ENCODE measurements at regions not wholly inside any gene's neighbourhood (a gene's known extent, or its start where the extent isn't known, plus 50 kb on each side); places are given as distances from the start of the nearest gene placed in this dataset.

DNA sequence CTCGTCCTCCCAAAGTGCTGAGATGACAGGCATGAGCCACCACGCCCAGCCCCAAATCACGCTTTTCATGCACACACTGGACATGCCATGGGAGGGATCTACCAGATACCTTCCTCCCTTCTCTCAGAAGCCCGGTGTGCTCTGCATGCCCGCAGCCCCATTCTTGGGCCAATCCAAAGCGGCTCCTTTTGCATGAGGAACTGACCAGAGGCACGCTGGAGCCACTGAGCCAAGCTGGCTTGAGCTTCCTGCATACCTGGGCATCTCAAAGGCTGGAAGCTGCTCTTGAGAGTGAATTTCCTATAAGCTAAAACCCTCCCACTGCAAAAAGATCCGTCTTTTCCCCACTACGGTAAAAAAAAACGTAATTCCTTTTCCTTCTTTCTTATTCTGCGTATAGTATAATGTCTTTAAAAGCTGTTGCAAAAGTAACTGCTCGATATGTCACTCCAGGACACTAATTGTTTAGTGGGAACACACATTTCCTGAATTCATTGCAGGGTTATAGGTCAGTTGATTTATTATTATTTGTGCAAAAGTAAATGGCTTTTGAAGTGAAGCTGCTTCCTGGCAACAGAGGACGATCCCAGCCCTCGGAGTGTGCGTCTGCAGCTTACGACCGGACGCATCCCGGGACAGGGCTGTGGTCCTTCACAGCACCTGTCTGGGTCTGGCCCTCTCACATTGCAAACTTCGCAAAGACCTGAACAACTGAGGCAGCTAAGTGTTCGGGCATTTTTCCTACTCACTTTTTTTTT lies 61.8 kb upstream of the ETS2 start:
- no peak for DNase-seq

DNA sequence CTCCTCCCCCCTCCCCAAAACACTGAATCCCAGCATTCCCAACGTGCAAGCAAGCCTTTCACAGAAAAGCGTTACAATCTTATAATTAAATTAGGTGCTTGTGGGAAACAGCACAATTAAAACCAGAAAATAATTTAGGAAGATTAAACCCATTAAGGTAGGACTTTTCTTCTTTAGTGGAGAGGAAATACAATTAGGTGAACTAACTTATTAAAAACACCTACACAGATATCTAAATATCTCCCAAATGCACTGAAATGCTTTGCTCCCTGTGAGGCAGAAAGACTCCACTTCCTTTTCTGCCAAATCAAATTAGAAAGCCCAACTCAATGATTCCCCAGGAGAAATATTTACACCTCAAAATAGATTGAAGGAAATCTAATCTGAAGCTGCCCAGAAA lies 60.9 kb upstream of the ETS2 start:
- DNase-seq = no peak

DNA sequence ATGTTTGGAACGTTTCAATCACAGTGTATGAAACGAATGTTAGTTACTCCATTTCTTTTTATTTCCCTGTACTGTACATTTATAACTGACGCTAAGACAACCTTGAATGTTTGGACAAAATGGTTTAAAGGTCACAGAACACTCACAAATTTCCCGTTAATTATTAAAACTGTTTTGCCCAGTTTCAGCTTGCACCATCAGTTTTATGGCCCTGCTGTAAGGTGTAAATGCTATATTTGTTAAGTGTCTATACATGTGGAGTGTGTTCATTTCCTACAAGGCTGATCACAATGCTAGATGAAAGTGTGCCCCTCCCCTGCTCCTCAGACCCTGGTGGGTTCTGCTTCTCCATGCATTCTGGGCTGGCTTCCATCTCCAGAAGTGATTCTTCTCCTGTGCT lies 57.9 kb upstream of the ETS2 start:
- DNase-seq = no peak

DNA sequence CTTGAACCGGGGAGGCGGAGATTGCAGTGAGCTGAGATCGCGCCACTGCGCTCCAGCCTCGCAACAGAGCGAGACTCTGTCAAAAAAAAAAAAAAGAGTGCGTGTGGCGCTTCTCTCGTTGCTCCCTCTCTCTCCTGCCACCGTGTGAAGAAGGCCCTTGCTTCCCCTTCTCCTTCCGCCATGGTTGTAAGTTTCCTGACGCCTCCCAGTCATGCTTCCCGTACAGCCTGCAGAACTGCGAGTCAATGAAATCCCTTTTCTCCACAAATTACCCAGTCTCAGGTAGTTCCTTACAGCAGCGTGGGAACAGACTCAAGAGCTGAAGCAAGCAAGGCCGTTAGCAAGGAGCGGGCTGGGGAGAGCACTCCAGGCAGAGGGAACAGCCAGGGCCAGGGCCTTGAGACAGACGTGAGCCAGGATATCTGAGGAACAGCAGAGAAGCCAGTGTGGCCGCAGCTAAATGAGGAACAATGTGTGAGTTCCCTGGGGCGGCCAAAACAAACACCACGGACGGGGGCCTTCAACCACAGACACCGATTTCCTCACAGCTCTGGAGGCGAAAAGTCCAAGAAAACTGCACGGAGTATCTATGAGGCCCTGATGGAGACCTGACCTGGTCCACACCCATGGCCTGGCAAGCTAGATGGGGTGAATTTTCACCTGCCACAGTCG lies 54.2 kb upstream of the ETS2 start:
- DNase-seq = no peak

DNA sequence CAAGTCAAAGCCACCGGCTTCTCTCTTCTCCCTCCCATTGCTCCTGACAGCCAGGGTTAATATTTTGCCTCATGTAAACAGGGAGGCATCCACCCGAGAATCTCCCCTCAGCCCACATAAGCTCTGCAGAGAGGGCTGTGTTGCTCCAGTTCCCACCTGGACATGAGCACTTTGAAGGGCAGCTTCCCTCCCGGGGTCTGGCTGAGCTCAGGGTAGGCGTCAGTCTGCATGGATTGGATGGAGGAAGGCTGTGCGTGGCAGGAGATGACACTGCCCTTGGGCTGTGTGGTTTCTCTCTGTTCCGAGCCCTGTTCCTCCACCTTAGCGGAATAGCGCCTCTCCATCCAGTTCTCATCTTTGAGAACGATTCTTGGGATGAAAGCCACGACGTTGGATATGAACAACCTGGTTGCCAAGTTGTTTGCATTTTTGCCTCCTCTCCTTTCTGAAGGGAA lies 53.7 kb upstream of the ETS2 start:
- no peak for DNase-seq

DNA sequence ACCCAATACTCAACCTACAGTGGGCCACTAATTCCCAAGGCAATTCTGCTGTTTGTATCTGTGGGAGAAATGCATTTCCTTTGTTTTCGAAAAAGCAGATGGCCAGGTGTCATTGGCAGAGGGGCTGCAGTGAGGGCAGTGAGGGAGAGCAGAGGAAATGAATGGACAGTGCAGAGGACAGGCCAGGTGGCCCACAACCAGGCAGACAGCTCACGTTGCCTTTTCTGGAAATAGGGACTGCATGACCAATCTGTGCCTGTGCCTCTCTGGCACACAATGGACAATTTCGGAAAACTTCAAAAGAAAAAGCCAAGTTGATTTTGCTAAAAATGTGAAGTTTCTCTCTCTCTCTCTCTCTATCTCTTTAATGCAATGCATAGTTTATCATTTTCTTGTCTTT lies 52.6 kb upstream of the ETS2 start:
- DNase-seq = no peak

DNA sequence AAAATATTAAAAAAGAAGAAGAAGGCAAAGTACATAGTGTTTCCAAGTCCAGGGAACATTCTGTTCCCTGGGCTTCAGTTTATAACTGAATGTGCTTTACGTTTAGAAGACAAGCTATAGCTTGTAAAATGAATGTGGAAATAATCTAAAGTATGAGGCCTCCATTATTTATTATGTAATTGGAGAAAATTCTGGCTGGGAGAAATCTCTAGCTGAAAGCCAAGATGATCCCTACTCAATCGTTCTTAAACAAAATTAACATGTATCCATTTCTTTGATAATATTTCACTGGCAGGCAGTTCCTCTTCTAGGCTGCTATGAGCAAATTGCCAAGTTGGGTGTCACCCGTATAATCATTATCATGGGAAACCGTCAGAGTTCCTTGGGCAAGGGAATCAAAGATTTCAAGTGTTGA lies 52.2 kb upstream of the ETS2 start:
- DNase-seq = no peak
